ENCODE measurements at regions not wholly inside any gene's neighbourhood (a gene's known extent, or its start where the extent isn't known, plus 50 kb on each side); places are given as distances from the start of the nearest gene placed in this dataset.

DNA sequence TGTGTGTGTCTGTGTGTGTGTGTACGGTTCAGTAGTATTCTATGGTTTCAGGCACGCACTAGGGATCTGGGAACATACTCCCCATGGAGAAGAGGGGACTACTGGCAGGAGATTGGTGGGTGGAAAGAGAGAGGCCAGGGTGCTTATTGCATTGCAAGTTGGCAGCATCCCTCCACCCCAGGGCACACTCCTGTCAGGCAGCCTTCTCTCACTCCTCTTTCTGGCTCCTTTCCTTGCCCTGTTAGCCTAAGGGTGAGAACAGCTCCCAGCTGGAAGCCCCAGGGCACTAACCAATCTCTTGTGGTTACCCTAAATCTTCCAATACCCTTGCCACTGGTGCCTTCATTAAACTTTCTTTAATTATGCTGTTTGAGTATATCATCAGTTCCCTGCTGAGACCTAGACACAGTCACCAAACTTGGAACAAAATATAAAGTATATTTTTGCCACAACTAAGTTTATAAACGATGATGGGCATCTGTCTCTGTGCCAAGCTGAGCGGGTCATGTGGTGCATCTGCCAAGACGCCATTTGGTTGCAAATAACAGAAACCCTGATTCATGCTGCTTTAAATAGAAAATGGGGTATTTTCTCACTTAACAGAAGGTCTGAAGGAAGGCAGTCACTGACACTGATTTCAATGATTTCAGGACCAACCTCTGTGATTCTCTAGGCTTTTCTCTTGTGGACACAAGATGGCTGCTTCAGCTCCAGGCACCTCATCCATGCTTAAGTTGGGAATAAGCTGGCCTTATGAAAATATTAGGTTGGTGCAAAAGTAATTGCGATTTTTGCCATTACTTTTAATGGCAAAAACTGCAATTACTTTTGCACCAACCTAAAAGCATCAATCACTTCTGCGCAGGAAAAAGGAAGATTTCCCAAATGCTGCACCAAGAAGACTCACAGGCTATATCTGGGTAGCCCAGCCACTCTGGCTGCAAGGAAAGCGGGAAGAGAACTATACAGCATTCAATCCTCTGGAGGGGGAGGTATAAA lies 476.9 kb upstream of the PROK2 start:
- no peak overlapping the region for H3K27ac ChIP-seq (ENCODE audit: insufficient read depth, low read depth, low read length, poor library complexity, severe bottlenecking)
- WGBS, 2 experiments: 85 to 93% methylated on average over 8 of the region's 8 CpGs
- H3K9me3 ChIP-seq (ENCODE audit: control insufficient read depth, low read length): no peaks in the 10 kb centered on the region
- no peak overlapping the region for H3K4me3 ChIP-seq (ENCODE audit: insufficient read depth, low read depth, low read length)
- H3K27me3 ChIP-seq (ENCODE audit: control insufficient read depth, insufficient read depth, low read length, poor library complexity, severe bottlenecking): no peaks in the 10 kb centered on the region
- H3K4me1 ChIP-seq (ENCODE audit: control insufficient read depth, insufficient read depth, low read length): peaks cover 17% of the 10 kb centered on the region
- no peaks in the 10 kb centered on the region for H3K36me3 ChIP-seq (ENCODE audit: control insufficient read depth, insufficient read depth, low read length)

DNA sequence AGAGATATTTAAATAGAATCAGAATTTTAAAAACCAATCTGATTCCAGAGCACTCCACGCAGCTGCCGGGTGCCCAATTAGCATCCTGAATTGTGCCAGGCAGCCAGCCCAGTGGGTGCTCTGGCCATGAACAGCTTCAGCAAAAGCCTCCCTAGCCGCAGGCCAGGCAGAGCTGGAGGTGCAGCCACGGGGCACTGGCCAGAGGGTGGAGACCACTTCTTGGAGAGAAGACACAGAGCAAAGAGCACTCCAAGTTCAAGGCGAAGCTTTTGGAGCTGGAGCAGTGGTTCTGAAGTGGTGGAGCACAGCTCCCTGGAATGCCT lies 475.6 kb upstream of the PROK2 start:
- Histone ChIP-seq H3K9me3 (ENCODE audit: control insufficient read depth, low read length) (no peaks in the 10 kb centered on the region), H3K27ac (ENCODE audit: insufficient read depth, low read depth, low read length, poor library complexity, severe bottlenecking) (no peak overlapping the region), H3K36me3 (ENCODE audit: control insufficient read depth, insufficient read depth, low read length) (no peaks in the 10 kb centered on the region), H3K27me3 (ENCODE audit: control insufficient read depth, insufficient read depth, low read length, poor library complexity, severe bottlenecking) (no peaks in the 10 kb centered on the region), H3K4me1 (ENCODE audit: control insufficient read depth, insufficient read depth, low read length) (peaks cover 26% of the 10 kb centered on the region), H3K4me3 (ENCODE audit: insufficient read depth, low read depth, low read length) (no peak overlapping the region)
- WGBS, 2 experiments: 91 to 95% methylated on average over 5 of the region's 5 CpGs

DNA sequence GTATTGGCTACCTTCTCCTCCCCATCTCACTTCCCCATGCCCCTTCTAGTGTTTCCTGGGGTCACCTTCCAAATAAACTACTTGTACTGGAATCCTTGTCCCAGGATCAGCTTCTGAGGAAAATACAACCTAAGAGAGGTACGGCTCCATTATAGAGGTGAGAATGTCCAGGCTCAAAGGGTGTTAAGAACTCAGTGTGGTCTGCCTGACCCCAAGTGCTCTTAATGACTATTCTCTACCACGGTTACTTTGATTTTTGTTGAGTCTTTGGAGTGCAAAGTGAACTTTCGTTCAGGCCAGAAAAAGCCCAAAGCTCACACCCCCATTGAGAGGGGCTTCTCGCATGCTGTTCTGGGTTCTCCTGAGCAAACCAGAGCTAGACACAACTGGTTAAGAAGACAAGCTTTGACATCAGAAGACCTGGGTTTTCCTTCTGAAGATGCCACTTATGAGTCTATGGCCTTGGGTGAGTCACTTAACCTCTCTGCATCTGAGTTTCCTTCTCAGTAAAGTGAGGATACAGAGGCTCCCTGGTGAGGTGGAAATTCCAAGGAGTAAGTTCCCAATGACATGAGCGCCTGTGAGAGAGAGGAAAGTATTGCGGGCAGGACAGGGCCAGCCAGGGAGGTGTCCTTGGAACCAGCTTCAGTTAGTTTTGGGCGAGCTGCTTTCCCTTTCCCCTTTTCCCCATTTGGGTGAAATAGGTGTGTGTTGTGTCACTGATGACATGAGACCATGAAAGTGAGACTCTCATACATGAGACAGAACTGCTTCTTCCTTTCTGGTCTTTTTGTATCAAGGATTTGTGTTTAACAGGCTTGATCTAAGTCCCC lies 475.0 kb upstream of the PROK2 start:
- H3K4me3 ChIP-seq (ENCODE audit: insufficient read depth, low read depth, low read length): no peak overlapping the region
- no peak overlapping the region for H3K27ac ChIP-seq (ENCODE audit: insufficient read depth, low read depth, low read length, poor library complexity, severe bottlenecking)
- H3K27me3 ChIP-seq (ENCODE audit: control insufficient read depth, insufficient read depth, low read length, poor library complexity, severe bottlenecking): no peaks in the 10 kb centered on the region
- H3K36me3 ChIP-seq (ENCODE audit: control insufficient read depth, insufficient read depth, low read length): no peaks in the 10 kb centered on the region
- 90 to 91% methylated on average over 7 of the region's 7 CpGs for WGBS, 2 experiments
- no peaks in the 10 kb centered on the region for H3K9me3 ChIP-seq (ENCODE audit: control insufficient read depth, low read length)
- H3K4me1 ChIP-seq (ENCODE audit: control insufficient read depth, insufficient read depth, low read length): peaks cover 32% of the 10 kb centered on the region

DNA sequence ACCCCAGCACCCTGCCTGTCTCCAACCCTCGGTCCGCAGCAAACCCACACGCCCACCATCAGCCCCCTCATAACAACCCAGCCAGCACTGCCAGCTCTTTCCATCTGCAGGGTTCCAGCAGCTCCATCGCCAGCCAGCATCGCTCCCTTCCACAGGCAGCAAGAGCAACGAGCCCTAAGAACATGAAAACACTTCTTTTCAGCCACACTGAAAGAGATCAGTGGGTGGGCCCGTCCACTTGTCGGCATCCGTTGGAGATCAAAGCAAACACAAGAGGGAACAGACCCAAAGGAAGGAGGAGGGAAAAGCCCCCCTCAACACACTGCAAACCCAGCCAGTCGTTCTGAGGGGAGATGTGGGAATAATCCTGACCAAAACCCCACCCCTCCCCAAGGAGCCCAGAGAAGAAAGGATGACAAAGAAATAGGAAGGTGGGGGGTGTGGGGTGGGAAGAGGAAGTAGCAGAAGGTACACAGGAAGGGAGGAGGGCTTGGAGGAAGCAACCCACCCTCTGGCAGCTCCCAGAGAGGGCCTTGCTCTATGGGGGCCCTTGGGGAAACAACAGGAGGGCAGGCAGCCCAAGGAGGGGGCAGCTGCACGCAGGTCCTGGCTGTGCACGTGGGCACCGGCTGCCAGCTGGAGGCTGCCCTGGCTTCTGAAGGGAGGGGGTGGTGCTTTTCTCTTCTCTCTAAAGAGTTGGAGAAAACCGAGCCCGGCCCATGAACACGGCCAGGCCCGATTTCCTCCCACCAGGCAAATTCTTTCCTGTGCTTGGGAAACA lies 473.6 kb upstream of the PROK2 start:
- peaks cover 42% of the 10 kb centered on the region for H3K4me1 ChIP-seq (ENCODE audit: control insufficient read depth, insufficient read depth, low read length)
- WGBS, 2 experiments: 15 to 20% methylated on average over 16 of the region's 17 CpGs
- no peaks in the 10 kb centered on the region for H3K36me3 ChIP-seq (ENCODE audit: control insufficient read depth, insufficient read depth, low read length)
- peak overlapping the region; percentile 23 for H3K27ac ChIP-seq (ENCODE audit: insufficient read depth, low read depth, low read length, poor library complexity, severe bottlenecking)
- H3K9me3 ChIP-seq (ENCODE audit: control insufficient read depth, low read length): no peaks in the 10 kb centered on the region
- no peaks in the 10 kb centered on the region for H3K27me3 ChIP-seq (ENCODE audit: control insufficient read depth, insufficient read depth, low read length, poor library complexity, severe bottlenecking)
- no peak overlapping the region for H3K4me3 ChIP-seq (ENCODE audit: insufficient read depth, low read depth, low read length)

DNA sequence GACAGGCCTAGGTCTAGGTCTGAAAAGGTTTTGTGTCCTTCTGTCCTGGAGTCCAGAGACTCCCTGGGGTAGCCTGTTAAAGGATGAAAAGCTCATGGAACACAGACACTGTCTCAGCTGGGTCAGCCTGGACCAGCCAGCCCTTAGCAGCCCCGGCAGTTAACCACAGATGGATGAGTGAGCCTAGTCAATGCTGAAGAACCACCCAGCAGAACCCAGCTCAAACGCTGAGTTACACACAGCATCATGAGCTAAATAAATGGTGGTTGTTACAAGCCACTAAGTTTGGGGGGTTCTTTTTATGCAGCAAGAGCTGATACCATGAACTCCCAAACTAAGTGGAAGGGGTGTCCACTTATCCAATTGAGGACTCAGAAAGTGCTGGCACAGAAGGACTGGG lies 472.8 kb upstream of the PROK2 start:
- H3K36me3 ChIP-seq (ENCODE audit: control insufficient read depth, insufficient read depth, low read length): no peaks in the 10 kb centered on the region
- WGBS, 2 experiments: 90 to 93% methylated on average over 2 of the region's 2 CpGs
- H3K4me1 ChIP-seq (ENCODE audit: control insufficient read depth, insufficient read depth, low read length): peaks cover 41% of the 10 kb centered on the region
- H3K4me3 ChIP-seq (ENCODE audit: insufficient read depth, low read depth, low read length): no peak overlapping the region
- no peaks in the 10 kb centered on the region for H3K9me3 ChIP-seq (ENCODE audit: control insufficient read depth, low read length)
- no peak overlapping the region for H3K27ac ChIP-seq (ENCODE audit: insufficient read depth, low read depth, low read length, poor library complexity, severe bottlenecking)
- no peaks in the 10 kb centered on the region for H3K27me3 ChIP-seq (ENCODE audit: control insufficient read depth, insufficient read depth, low read length, poor library complexity, severe bottlenecking)

DNA sequence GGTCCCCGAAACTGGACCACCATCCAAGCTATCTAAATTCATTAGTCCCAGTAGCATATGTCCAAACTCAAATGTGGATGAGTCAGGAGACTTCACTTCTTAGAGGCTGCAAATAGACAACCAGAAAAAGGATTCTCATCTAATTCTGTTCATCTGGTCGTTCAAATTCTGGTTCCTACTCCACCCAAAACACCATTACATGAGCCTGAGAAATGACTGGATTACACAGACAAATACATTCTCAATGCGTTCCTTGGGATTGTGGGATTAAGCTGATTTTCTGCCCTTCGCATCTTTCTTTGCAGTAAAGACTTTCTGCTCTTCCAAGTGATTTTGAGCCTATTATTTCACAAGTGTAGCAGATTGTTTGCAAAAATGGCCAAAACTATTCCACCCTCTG lies 472.3 kb upstream of the PROK2 start:
- WGBS, 2 experiments: 92% methylated on average over 4 of the region's 4 CpGs

DNA sequence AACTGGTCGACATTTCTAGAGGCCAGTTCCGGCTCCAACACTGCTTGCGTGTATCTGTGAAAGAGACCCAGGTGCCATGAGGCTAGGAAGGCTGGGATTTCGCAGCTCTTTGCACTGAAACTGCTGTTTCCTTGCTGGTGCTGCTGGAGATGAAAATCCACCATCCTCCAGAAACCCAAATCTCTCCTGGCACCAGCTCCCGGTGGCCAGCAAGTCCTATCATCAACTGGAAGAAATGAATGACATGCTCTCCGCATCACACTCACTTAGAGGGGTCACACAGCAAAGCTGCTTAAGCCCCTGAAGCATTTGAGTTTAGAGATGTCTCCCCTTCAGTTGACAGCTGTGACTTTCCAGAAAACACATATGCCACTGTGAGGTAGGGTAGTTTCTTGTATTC lies 471.8 kb upstream of the PROK2 start:
- no peaks in the 10 kb centered on the region for H3K27me3 ChIP-seq (ENCODE audit: control insufficient read depth, insufficient read depth, low read length, poor library complexity, severe bottlenecking)
- H3K9me3 ChIP-seq (ENCODE audit: control insufficient read depth, low read length): no peaks in the 10 kb centered on the region
- WGBS, 2 experiments: 93 to 95% methylated on average over 6 of the region's 6 CpGs
- no peak overlapping the region for H3K27ac ChIP-seq (ENCODE audit: insufficient read depth, low read depth, low read length, poor library complexity, severe bottlenecking)
- no peaks in the 10 kb centered on the region for H3K36me3 ChIP-seq (ENCODE audit: control insufficient read depth, insufficient read depth, low read length)
- no peak overlapping the region for H3K4me3 ChIP-seq (ENCODE audit: insufficient read depth, low read depth, low read length)
- H3K4me1 ChIP-seq (ENCODE audit: control insufficient read depth, insufficient read depth, low read length): peaks cover 36% of the 10 kb centered on the region

More for the DNA sequence above, 472.3 kb upstream of the PROK2 start:
- Histone ChIP-seq H3K4me3 (ENCODE audit: insufficient read depth, low read depth, low read length) (no peak overlapping the region), H3K9me3 (ENCODE audit: control insufficient read depth, low read length) (no peaks in the 10 kb centered on the region), H3K36me3 (ENCODE audit: control insufficient read depth, insufficient read depth, low read length) (no peaks in the 10 kb centered on the region), H3K27me3 (ENCODE audit: control insufficient read depth, insufficient read depth, low read length, poor library complexity, severe bottlenecking) (no peaks in the 10 kb centered on the region), H3K4me1 (ENCODE audit: control insufficient read depth, insufficient read depth, low read length) (peaks cover 36% of the 10 kb centered on the region), H3K27ac (ENCODE audit: insufficient read depth, low read depth, low read length, poor library complexity, severe bottlenecking) (no peak overlapping the region)

DNA sequence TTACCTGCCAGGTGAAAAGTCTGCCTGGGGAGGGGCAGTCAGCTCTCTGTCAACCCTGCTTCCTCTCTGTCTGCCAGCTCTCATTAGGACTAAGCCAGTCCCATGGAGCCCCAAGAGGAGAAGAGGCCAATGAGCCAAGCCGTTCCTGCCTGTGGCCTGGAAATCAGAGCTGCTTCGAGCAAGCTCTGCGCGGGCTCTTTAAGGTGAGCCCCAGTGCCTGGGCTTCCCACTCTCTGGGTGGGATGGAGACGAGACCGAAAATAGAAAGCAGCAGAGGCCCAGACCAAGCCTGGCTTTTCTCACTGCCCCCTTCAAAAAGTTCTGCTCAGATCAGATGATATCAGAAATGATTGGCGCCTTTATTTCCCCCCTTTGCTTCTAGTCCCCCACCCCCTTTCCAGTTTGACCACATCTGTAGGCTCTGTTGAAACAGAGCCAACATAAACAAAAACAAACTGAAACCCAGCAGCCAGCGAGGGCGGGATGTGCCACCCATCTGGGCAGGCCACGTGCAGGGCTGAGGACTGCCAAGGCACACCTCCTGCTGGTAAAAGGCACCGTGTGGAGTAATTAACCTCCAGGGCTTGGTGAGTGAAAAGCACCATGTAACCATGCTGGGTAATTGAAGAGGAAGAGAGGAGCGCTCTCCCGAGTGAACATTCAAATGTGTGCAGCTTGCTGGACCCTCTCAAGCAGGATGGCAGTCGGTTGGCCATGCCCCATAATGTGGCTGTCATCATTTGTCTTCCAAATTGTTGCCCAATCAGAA lies 471.0 kb upstream of the PROK2 start:
- Histone ChIP-seq H3K27me3 (ENCODE audit: control insufficient read depth, insufficient read depth, low read length, poor library complexity, severe bottlenecking) (no peaks in the 10 kb centered on the region), H3K4me1 (ENCODE audit: control insufficient read depth, insufficient read depth, low read length) (peaks cover 36% of the 10 kb centered on the region), H3K4me3 (ENCODE audit: insufficient read depth, low read depth, low read length) (no peak overlapping the region), H3K9me3 (ENCODE audit: control insufficient read depth, low read length) (no peaks in the 10 kb centered on the region), H3K27ac (ENCODE audit: insufficient read depth, low read depth, low read length, poor library complexity, severe bottlenecking) (no peak overlapping the region), H3K36me3 (ENCODE audit: control insufficient read depth, insufficient read depth, low read length) (no peaks in the 10 kb centered on the region)
- 59 to 61% methylated on average over 14 of the region's 14 CpGs for WGBS, 2 experiments

DNA sequence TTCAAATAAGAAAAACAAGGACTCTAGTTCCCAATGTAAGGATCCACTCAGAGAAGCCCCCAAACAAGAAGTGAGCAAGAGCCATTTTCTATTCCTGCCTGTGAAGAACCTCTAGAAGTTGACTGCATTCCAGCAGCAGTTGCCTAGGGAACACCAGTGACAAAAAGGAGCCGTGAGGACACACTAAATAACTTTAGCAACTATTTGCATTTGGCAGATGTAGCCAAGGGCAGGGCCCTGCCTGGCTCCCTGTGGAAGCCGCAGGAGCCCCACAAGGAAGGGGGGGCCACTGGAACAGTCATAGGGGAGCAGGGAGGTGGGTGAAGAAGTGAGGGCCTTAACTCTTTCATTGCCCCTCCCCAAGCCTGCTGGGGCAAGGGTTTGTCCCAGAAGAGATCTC lies 470.2 kb upstream of the PROK2 start:
- peak overlapping the region; percentile 69 for H3K27ac ChIP-seq (ENCODE audit: insufficient read depth, low read depth, low read length, poor library complexity, severe bottlenecking)

More for the DNA sequence above, 470.2 kb upstream of the PROK2 start:
- Histone ChIP-seq H3K36me3 (ENCODE audit: control insufficient read depth, insufficient read depth, low read length) (no peaks in the 10 kb centered on the region), H3K4me3 (ENCODE audit: insufficient read depth, low read depth, low read length) (no peak overlapping the region), H3K9me3 (ENCODE audit: control insufficient read depth, low read length) (no peaks in the 10 kb centered on the region), H3K27me3 (ENCODE audit: control insufficient read depth, insufficient read depth, low read length, poor library complexity, severe bottlenecking) (no peaks in the 10 kb centered on the region), H3K4me1 (ENCODE audit: control insufficient read depth, insufficient read depth, low read length) (peaks cover 36% of the 10 kb centered on the region)
- 9 to 20% methylated on average over 2 of the region's 2 CpGs for WGBS, 2 experiments
